ENCODE measurements at regions not wholly inside any gene's neighbourhood (a gene's known extent, or its start where the extent isn't known, plus 50 kb on each side); places are given as distances from the start of the nearest gene placed in this dataset.

DNA sequence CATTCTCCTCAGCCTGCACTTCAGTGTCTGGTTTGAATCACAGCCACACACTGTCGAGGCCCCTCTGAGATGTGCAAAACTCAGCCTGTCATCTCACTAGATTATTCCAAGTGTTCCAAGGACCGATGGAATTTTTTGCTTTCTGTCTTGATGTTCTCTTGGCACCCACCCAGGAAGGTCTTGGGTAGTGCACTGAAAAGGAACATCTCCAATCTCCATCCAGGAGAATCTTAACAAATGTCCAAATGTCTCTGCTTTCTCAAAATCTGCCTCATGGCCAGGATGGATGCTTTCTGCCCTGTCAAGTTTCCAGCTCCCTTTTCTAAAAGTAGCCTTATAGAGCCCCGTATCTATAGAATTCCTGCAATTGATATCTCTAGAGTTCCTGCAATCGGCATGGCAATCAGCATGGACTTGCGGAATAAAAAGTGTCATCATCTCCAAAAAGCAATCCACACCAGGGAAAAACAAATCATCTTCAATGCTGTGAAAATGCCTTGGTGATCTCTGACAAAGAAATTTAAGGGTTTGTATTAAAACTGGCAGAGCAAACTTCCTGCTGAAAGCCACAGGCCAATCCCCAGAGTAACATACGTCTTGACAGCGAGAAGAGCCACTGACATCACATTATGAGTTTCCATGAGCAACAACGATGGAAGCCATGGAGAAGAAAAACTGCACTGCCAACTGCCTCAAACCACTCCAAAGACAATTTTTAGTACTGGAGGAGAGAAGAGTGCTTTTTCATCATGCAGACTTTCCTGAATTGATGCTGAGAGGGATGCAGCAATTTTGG lies 215.3 kb upstream of the FAM9B start:
- no peak for DNase-seq
- Histone ChIP-seq H3K4me1 (no peaks in the 10 kb centered on the region), H3K36me3 (no peaks in the 10 kb centered on the region), H3K27me3 (no peaks in the 10 kb centered on the region), H3K27ac (no peak overlapping the region), H3K9me3 (no peaks in the 10 kb centered on the region), H3K4me3 (no peak overlapping the region)
- WGBS, 2 donors, result 77 to 78% methylated on average over 8 of the region's 8 CpGs
- intact Hi-C loops (cut with DNase I), result no loop called here
- no peak for TF ChIP-seq POLR2AphosphoS5 (IDR thresholded peaks at IDR 0.05)
- TF ChIP-seq POLR2A (IDR thresholded peaks at IDR 0.05), result no peak
- TF ChIP-seq, protein P1, sequence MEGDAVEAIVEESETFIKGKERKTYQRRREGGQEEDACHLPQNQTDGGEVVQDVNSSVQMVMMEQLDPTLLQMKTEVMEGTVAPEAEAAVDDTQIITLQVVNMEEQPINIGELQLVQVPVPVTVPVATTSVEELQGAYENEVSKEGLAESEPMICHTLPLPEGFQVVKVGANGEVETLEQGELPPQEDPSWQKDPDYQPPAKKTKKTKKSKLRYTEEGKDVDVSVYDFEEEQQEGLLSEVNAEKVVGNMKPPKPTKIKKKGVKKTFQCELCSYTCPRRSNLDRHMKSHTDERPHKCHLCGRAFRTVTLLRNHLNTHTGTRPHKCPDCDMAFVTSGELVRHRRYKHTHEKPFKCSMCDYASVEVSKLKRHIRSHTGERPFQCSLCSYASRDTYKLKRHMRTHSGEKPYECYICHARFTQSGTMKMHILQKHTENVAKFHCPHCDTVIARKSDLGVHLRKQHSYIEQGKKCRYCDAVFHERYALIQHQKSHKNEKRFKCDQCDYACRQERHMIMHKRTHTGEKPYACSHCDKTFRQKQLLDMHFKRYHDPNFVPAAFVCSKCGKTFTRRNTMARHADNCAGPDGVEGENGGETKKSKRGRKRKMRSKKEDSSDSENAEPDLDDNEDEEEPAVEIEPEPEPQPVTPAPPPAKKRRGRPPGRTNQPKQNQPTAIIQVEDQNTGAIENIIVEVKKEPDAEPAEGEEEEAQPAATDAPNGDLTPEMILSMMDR (IDR thresholded peaks at IDR 0.05), result no peak
- TF ChIP-seq EP300 (IDR thresholded peaks at IDR 0.05), result no peak

DNA sequence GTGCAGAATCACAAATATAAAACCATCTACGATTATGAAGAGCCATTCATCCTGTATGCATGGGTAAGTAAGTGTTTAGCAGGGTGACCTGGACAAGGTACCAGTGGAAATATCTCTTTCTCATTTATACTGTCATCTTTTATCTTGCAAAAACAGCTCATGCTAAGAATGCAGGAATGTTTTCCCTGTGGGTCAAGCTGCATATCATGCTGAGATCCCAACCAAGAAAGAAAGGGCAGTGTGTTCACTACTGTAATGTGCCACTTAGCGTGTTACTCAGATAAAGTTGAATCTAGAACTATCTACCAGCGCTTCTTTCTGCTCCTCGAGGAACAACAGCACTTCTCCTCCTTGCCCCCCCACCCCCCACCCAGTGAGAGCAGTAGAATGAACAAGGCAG lies 212.7 kb upstream of the TBL1X start:
- Histone ChIP-seq H3K4me3 (no peak overlapping the region), H3K36me3 (no peaks in the 10 kb centered on the region), H3K27me3 (no peaks in the 10 kb centered on the region), H3K9me3 (no peaks in the 10 kb centered on the region), H3K27ac (no peak overlapping the region), H3K4me1 (no peaks in the 10 kb centered on the region)
- no peak for TF ChIP-seq POLR2A (IDR thresholded peaks at IDR 0.05)
- TF ChIP-seq, protein P1 (IDR thresholded peaks at IDR 0.05), result no peak
- TF ChIP-seq EP300 (IDR thresholded peaks at IDR 0.05), result no peak
- no peak for TF ChIP-seq POLR2AphosphoS5 (IDR thresholded peaks at IDR 0.05)
- intact Hi-C loops (cut with DNase I), result no loop called here
- DNase-seq, result no peak
- 74 to 81% methylated on average over 4 of the region's 4 CpGs for WGBS, 2 donors

DNA sequence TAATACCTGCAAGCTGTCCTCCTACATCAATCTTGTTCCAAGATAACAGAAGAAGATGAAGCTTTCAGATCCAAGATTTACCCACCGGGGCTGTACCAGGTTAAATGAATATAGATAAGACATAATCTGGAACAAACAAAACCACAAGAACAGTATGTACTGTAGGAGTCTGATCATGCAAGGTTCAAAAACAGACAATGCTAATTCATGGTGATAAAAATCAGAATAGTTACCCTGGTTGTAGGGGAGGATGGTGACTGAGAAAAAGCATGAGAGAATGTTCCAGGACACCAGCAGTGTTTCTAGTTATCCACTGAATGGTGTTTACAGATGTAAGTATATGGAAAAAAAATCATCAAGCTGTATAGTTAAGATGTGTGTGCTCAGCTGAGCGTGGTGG lies 211.6 kb upstream of the TBL1X start:
- WGBS, 2 donors, result 19 to 56% methylated on average over 2 of the region's 2 CpGs
- Histone ChIP-seq H3K36me3 (no peaks in the 10 kb centered on the region), H3K9me3 (no peaks in the 10 kb centered on the region), H3K27me3 (no peaks in the 10 kb centered on the region), H3K4me3 (no peak overlapping the region), H3K27ac (no peak overlapping the region), H3K4me1 (no peaks in the 10 kb centered on the region)
- intact Hi-C loops (cut with DNase I), result no loop called here
- DNase-seq, result no peak
- TF ChIP-seq, protein P1 (IDR thresholded peaks at IDR 0.05), result no peak
- no peak for TF ChIP-seq POLR2A (IDR thresholded peaks at IDR 0.05)
- TF ChIP-seq POLR2AphosphoS5 (IDR thresholded peaks at IDR 0.05), result no peak
- TF ChIP-seq EP300 (IDR thresholded peaks at IDR 0.05), result no peak

DNA sequence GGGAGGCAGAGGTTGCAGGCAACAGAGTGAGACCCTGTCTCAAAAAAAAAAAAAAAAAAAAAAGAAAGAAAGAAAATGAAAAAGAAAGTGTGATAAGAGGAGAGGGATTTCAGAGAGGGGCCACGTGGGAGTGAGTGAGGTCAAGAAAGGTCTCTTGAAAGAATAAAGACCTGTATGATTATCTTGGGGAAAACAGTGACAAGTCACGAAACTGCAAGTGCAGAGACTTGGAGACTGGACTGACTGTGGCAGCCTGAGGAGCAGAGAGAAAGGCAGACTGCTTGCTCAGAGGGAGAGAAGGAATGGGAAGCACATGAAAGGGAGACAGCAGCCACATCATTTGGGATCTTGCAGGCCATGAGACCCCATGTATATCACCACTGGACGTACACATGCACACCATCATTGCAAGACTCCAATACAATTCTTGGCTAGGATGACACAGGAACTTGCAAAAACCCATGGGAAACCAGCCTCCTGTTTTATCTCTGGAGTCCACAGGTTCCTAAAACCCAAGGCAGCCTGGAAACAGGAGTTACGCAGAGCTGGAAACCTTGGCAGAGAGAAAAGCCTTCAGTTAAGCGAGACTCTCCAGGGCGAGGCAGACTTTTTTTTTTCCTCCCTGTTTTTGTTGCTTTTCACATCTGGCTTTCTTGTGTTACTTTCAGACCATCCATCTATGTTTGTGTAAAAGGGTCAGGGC lies 207.0 kb upstream of the TBL1X start:
- Histone ChIP-seq H3K27me3 (no peaks in the 10 kb centered on the region), H3K27ac (peak overlapping the region in 1 of 4 donors; percentile 3), H3K4me3 (no peak overlapping the region), H3K4me1 (no peaks in the 10 kb centered on the region), H3K36me3 (no peaks in the 10 kb centered on the region), H3K9me3 (no peaks in the 10 kb centered on the region)
- TF ChIP-seq EP300 (IDR thresholded peaks at IDR 0.05) (no peak), POLR2AphosphoS5 (IDR thresholded peaks at IDR 0.05) (no peak), POLR2A (IDR thresholded peaks at IDR 0.05) (no peak)
- TF ChIP-seq, protein P1 (IDR thresholded peaks at IDR 0.05), result no peak
- DNase-seq, result no peak
- intact Hi-C loops (cut with DNase I), result no loop called here
- WGBS, 2 donors, result 80 to 86% methylated on average over 6 of the region's 6 CpGs
